ENCODE measurements at regions not wholly inside any gene's neighbourhood (a gene's known extent, or its start where the extent isn't known, plus 50 kb on each side); places are given as distances from the start of the nearest gene placed in this dataset.

- TF ChIP-seq CTCF (conservative IDR thresholded peaks at IDR 0.05; ENCODE audit: low read length) (no peak), EZH2phosphoT487 (IDR thresholded peaks at IDR 0.05; ENCODE audit: borderline replicate concordance, low read depth, low read length) (no peak)
- Histone ChIP-seq H3K4me3 (ENCODE audit: low read depth, low read length, poor library complexity, severe bottlenecking) (no peak overlapping the region), H3K9me2 (ENCODE audit: insufficient read depth, low read length) (no peaks in the 10 kb centered on the region), H2AFZ (ENCODE audit: low read length) (no peak overlapping the region), H3K4me1 (ENCODE audit: insufficient read depth, low read length, poor library complexity, severe bottlenecking) (no peaks in the 10 kb centered on the region), H4K20me1 (ENCODE audit: insufficient read depth, low read length) (no peaks in the 10 kb centered on the region), H3K36me3 (ENCODE audit: insufficient read depth, low read length) (no peaks in the 10 kb centered on the region), H3K27ac (ENCODE audit: low read depth, low read length, poor library complexity, severe bottlenecking) (no peak overlapping the region), H3K4me2 (ENCODE audit: low read length) (no peak overlapping the region), H3K79me2 (ENCODE audit: insufficient read depth, low read depth, low read length) (no peaks in the 10 kb centered on the region), H3K9me3 (ENCODE audit: low read length) (no peaks in the 10 kb centered on the region)
- no TSS peak for BruUV-seq (replicated peaks)
- intact Hi-C loops (cut with micrococcal nuclease; ENCODE audit: unreplicated experiment) = no loop called here
- ChIA-PET POLR2A (interaction anchor here (1.2 kb wide), 1 partner anchor 14 kb away, joined by 5 read pairs; no protein-coding TSS in a partner anchor), CTCF (ENCODE audit: unreplicated experiment) (no interaction called here)
- no peak for DNase-seq (ENCODE audit: low spot score)
Observed at GRCh38 chr12:17064834-17065233, 458.9 kb upstream of the LMO3 start.

GRCh38 chr12:17062267-17063036, 456.5 kb upstream of the LMO3 start:
- Histone ChIP-seq H3K4me1 (ENCODE audit: insufficient read depth, low read length, poor library complexity, severe bottlenecking) (no peaks in the 10 kb centered on the region), H2AFZ (ENCODE audit: low read length) (no peak overlapping the region), H3K4me3 (ENCODE audit: low read depth, low read length, poor library complexity, severe bottlenecking) (no peak overlapping the region), H3K9me3 (ENCODE audit: low read length) (no peaks in the 10 kb centered on the region), H3K36me3 (ENCODE audit: insufficient read depth, low read length) (no peaks in the 10 kb centered on the region), H3K27ac (ENCODE audit: low read depth, low read length, poor library complexity, severe bottlenecking) (no peak overlapping the region), H3K79me2 (ENCODE audit: insufficient read depth, low read depth, low read length) (no peaks in the 10 kb centered on the region), H3K4me2 (ENCODE audit: low read length) (no peak overlapping the region), H3K9me2 (ENCODE audit: insufficient read depth, low read length) (no peaks in the 10 kb centered on the region), H4K20me1 (ENCODE audit: insufficient read depth, low read length) (no peaks in the 10 kb centered on the region)
- DNase-seq (ENCODE audit: low spot score) = no peak
- intact Hi-C loops (cut with micrococcal nuclease; ENCODE audit: unreplicated experiment) = no loop called here
- CTCF ChIA-PET (ENCODE audit: unreplicated experiment) = no interaction called here
- no peak for TF ChIP-seq EZH2phosphoT487 (IDR thresholded peaks at IDR 0.05; ENCODE audit: borderline replicate concordance, low read depth, low read length)
- TF ChIP-seq CTCF (conservative IDR thresholded peaks at IDR 0.05; ENCODE audit: low read length) = no peak
- no TSS peak for BruUV-seq (replicated peaks)
- POLR2A ChIA-PET = interaction anchor here (1.1 kb wide), 1 partner anchor 9 kb away, joined by 3 read pairs; no protein-coding TSS in a partner anchor

DNA sequence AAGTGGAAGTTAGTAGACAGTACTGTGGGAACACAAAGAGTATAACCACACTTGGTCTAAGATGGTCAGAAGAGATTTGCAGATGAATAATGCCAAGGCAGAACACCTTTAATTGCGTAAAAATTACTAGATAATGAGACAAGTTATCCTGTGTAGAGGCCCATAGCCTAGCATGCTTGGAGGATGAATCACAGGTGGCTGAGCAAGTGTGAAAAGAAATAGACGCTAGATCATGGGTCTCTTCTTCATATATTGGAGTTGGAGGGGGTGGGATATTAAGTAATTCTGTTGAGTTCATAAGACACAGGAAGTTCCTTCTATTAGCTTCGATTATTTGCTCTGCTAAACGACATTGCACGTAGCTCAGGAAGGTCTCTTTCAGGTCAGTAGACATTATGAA, 454.3 kb upstream of the LMO3 start:
- H3K4me1 ChIP-seq (ENCODE audit: insufficient read depth, low read length, poor library complexity, severe bottlenecking) = no peaks in the 10 kb centered on the region
- no peak for TF ChIP-seq CTCF (conservative IDR thresholded peaks at IDR 0.05; ENCODE audit: low read length)
- no peak for TF ChIP-seq EZH2phosphoT487 (IDR thresholded peaks at IDR 0.05; ENCODE audit: borderline replicate concordance, low read depth, low read length)
- BruUV-seq (replicated peaks) = no TSS peak
- intact Hi-C loops (cut with micrococcal nuclease; ENCODE audit: unreplicated experiment) = no loop called here
- H4K20me1 ChIP-seq (ENCODE audit: insufficient read depth, low read length) = no peaks in the 10 kb centered on the region
- no peaks in the 10 kb centered on the region for H3K79me2 ChIP-seq (ENCODE audit: insufficient read depth, low read depth, low read length)
- CTCF ChIA-PET (ENCODE audit: unreplicated experiment) = no interaction called here
- H3K4me3 ChIP-seq (ENCODE audit: low read depth, low read length, poor library complexity, severe bottlenecking) = no peak overlapping the region
- DNase-seq (ENCODE audit: low spot score) = no peak
- H2AFZ ChIP-seq (ENCODE audit: low read length) = no peak overlapping the region
- POLR2A ChIA-PET = interaction anchor here (0.5 kb wide), 1 partner anchor 142 kb away, joined by 4 read pairs; no protein-coding TSS in a partner anchor
- H3K27ac ChIP-seq (ENCODE audit: low read depth, low read length, poor library complexity, severe bottlenecking) = no peak overlapping the region
- H3K36me3 ChIP-seq (ENCODE audit: insufficient read depth, low read length) = no peaks in the 10 kb centered on the region
- no peaks in the 10 kb centered on the region for H3K9me3 ChIP-seq (ENCODE audit: low read length)
- no peaks in the 10 kb centered on the region for H3K9me2 ChIP-seq (ENCODE audit: insufficient read depth, low read length)
- H3K4me2 ChIP-seq (ENCODE audit: low read length) = no peak overlapping the region
